ENCODE measurements at regions not wholly inside any gene's neighbourhood (a gene's known extent, or its start where the extent isn't known, plus 50 kb on each side); places are given as distances from the start of the nearest gene placed in this dataset.
A peak's percentile ranks its signal among the peaks of the same experiment; 100 is the strongest.

- Histone ChIP-seq H3K27me3 (no peaks in the 10 kb centered on the region), H3K79me2 (ENCODE audit: low read depth) (no peaks in the 10 kb centered on the region), H3K4me3 (no peak overlapping the region), H3K9ac (no peak overlapping the region), H3K36me3 (no peaks in the 10 kb centered on the region), H3K4me1 (no peaks in the 10 kb centered on the region), H3K4me2 (no peak overlapping the region), H2AFZ (replicated peaks) (no peak overlapping the region), H3K9me3 (ENCODE audit: low read depth) (no peaks in the 10 kb centered on the region), H4K20me1 (ENCODE audit: low read depth) (no peaks in the 10 kb centered on the region), H3F3A (ENCODE audit: low read depth) (no peaks in the 10 kb centered on the region), H3K27ac (no peak overlapping the region)
- no peak for TF ChIP-seq EZH2 (IDR thresholded peaks at IDR 0.05)
- no peak for TF ChIP-seq CTCF (IDR thresholded peaks at IDR 0.05)
- no peak for TF ChIP-seq EZH2phosphoT487 (IDR thresholded peaks at IDR 0.05)
- Mint-ChIP-seq H3K27ac (no peak overlapping the region), H3K27me3 (ENCODE audit: insufficient read depth, low read depth) (no peaks in the 10 kb centered on the region), H3K36me3 (no peaks in the 10 kb centered on the region), H3K4me3 (no peak overlapping the region), H3K9me3 (no peaks in the 10 kb centered on the region), H3K4me1 (no peaks in the 10 kb centered on the region)
- DNase-seq (ENCODE audit: low spot score): no peak
These were observed 229.9 kb upstream of the UGT8 start for GRCh38 chr4:114368751-114369150.

- Histone ChIP-seq H3K4me2 (no peak overlapping the region), H3K9ac (no peak overlapping the region), H3K4me1 (no peaks in the 10 kb centered on the region), H3K79me2 (ENCODE audit: low read depth) (no peaks in the 10 kb centered on the region), H2AFZ (replicated peaks) (no peak overlapping the region), H3K9me3 (ENCODE audit: low read depth) (no peaks in the 10 kb centered on the region), H4K20me1 (ENCODE audit: low read depth) (no peaks in the 10 kb centered on the region), H3K36me3 (no peaks in the 10 kb centered on the region), H3F3A (ENCODE audit: low read depth) (no peaks in the 10 kb centered on the region), H3K27me3 (no peaks in the 10 kb centered on the region), H3K27ac (no peak overlapping the region), H3K4me3 (no peak overlapping the region)
- no peaks in the 10 kb centered on the region for H3K4me1 Mint-ChIP-seq
- no peak overlapping the region for H3K4me3 Mint-ChIP-seq
- TF ChIP-seq CTCF (IDR thresholded peaks at IDR 0.05): no peak
- TF ChIP-seq EZH2 (IDR thresholded peaks at IDR 0.05): no peak
- no peak for DNase-seq (ENCODE audit: low spot score)
- peaks cover 3% of the 10 kb centered on the region for H3K27me3 Mint-ChIP-seq (ENCODE audit: insufficient read depth, low read depth)
- H3K27ac Mint-ChIP-seq: no peak overlapping the region
- no peaks in the 10 kb centered on the region for H3K9me3 Mint-ChIP-seq
- H3K36me3 Mint-ChIP-seq: no peaks in the 10 kb centered on the region
These were observed 225.1 kb upstream of the UGT8 start for GRCh38 chr4:114373508-114373907.

GRCh38 chr4:114378305-114378903, 220.2 kb upstream of the UGT8 start:
- Histone ChIP-seq H4K20me1 (ENCODE audit: low read depth) (no peaks in the 10 kb centered on the region), H3K4me1 (no peaks in the 10 kb centered on the region), H3K9ac (no peak overlapping the region), H3K4me3 (no peak overlapping the region), H3K27ac (no peak overlapping the region), H3K9me3 (ENCODE audit: low read depth) (no peaks in the 10 kb centered on the region), H3K36me3 (no peaks in the 10 kb centered on the region), H3F3A (ENCODE audit: low read depth) (no peaks in the 10 kb centered on the region), H2AFZ (replicated peaks) (no peak overlapping the region), H3K27me3 (no peaks in the 10 kb centered on the region), H3K4me2 (no peak overlapping the region), H3K79me2 (ENCODE audit: low read depth) (no peaks in the 10 kb centered on the region)
- Mint-ChIP-seq H3K4me3 (no peak overlapping the region), H3K27ac (no peak overlapping the region), H3K9me3 (no peaks in the 10 kb centered on the region), H3K36me3 (no peaks in the 10 kb centered on the region), H3K4me1 (no peaks in the 10 kb centered on the region), H3K27me3 (ENCODE audit: insufficient read depth, low read depth) (peaks cover 3% of the 10 kb centered on the region)
- DNase-seq (ENCODE audit: low spot score): no peak
- TF ChIP-seq CTCF (IDR thresholded peaks at IDR 0.05) (peak; percentile 53), EZH2 (IDR thresholded peaks at IDR 0.05) (no peak)
